Liver (tissue), 8 donors: ENCODE measurements at regions not wholly inside any gene's neighbourhood (a gene's known extent, or its start where the extent isn't known, plus 50 kb on each side); places are given as distances from the start of the nearest gene placed in this dataset.
"Not testable (repeated sequence)": the region's sequence is repeated elsewhere in the genome, so short reads cannot be mapped to it uniquely, and the experiment has no call there.

Experiments
- DNase-seq: peaks from one replicate; pipeline ENCODE4 v3.0.0-alpha.2; 2017; ENCODE audit warnings: low spot score
- H3K27ac ChIP-seq, 2 donors: one replicate each; pipeline ENCODE4 v1.7.0; 2013; ENCODE audit warnings: inconsistent platforms in 2 of 2, low read length in 2 of 2, control low read depth in 1 of 2, low read depth in 1 of 2, mild to moderate bottlenecking in 1 of 2
- H3K27me3 ChIP-seq, 4 donors: one replicate each; pipeline versions ENCODE4 v1.6.1 to v1.7.0; 2013; ENCODE audit warnings: low read length in 3 of 4, inconsistent platforms in 1 of 4, mild to moderate bottlenecking in 1 of 4, moderate library complexity in 1 of 4; ENCODE audit not compliant: control insufficient read depth in 4 of 4, insufficient read depth in 4 of 4
- H3K36me3 ChIP-seq, 4 donors: one replicate each; pipeline versions ENCODE4 v1.6.1 to v1.7.0; 2013; ENCODE audit warnings: low read length in 3 of 4, mild to moderate bottlenecking in 3 of 4, low read depth in 1 of 4, moderate library complexity in 1 of 4; ENCODE audit not compliant: control insufficient read depth in 4 of 4, insufficient read depth in 3 of 4
- H3K4me1 ChIP-seq, 4 donors: one replicate each; pipeline versions ENCODE4 v1.6.1 to v1.7.0; 2013; ENCODE audit warnings: low read length in 3 of 4, mild to moderate bottlenecking in 3 of 4, moderate library complexity in 1 of 4; ENCODE audit not compliant: control insufficient read depth in 4 of 4, insufficient read depth in 4 of 4
- H3K4me3 ChIP-seq, 3 donors: one replicate each; pipeline versions ENCODE4 v1.6.1 to v1.7.0; 2013; ENCODE audit warnings: low read length in 3 of 3, control low read depth in 1 of 3, low read depth in 1 of 3, mild to moderate bottlenecking in 1 of 3
- H3K9ac ChIP-seq, 2 donors: one replicate each; pipeline ENCODE4 v1.7.0; 2013; ENCODE audit warnings: low read length in 2 of 2, mild to moderate bottlenecking in 2 of 2, moderate library complexity in 2 of 2, control low read depth in 1 of 2, low read depth in 1 of 2
- H3K9me3 ChIP-seq, 4 donors: one replicate each; pipeline versions ENCODE4 v1.6.1 to v1.7.0; 2013; ENCODE audit warnings: low read length in 3 of 4; ENCODE audit not compliant: control insufficient read depth in 4 of 4
- EGR1 ChIP-seq, 2 donors: IDR thresholded peaks; 2 replicates each; pipeline ENCODE4 v1.6.1; 2016 to 2018; ENCODE audit warnings: antibody characterized with exemption in 2 of 2, low read depth in 2 of 2
- FOXA1 ChIP-seq: IDR thresholded peaks from 2 replicates; pipeline ENCODE4 v1.6.1; 2016; ENCODE audit warnings: antibody characterized with exemption
- FOXA2 ChIP-seq: IDR thresholded peaks from 2 replicates; pipeline ENCODE4 v1.6.1; 2016; ENCODE audit warnings: antibody characterized with exemption
- GABPA ChIP-seq, 2 donors: IDR thresholded peaks in 1 of 2; conservative IDR thresholded peaks in 1 of 2; 2 replicates each; pipeline ENCODE4 v1.6.1; 2016; ENCODE audit warnings: antibody characterized with exemption in 2 of 2, mild to moderate bottlenecking in 1 of 2, moderate library complexity in 1 of 2
- HNF4A ChIP-seq, 2 donors: conservative IDR thresholded peaks; 2 replicates each; pipeline ENCODE4 v1.6.1; 2016; ENCODE audit warnings: antibody characterized with exemption in 2 of 2, mild to moderate bottlenecking in 2 of 2
- HNF4G ChIP-seq: IDR thresholded peaks from 2 replicates; pipeline ENCODE4 v1.6.1; 2016; ENCODE audit warnings: antibody characterized with exemption
- RAD21 ChIP-seq, 2 donors: IDR thresholded peaks; 2 replicates each; pipeline ENCODE4 v1.6.1; 2016; ENCODE audit warnings: antibody characterized with exemption in 2 of 2, mild to moderate bottlenecking in 2 of 2
- RXRA ChIP-seq, 2 donors: IDR thresholded peaks; 2 replicates each; pipeline ENCODE4 v1.6.1; 2017 to 2018; ENCODE audit warnings: antibody characterized with exemption in 2 of 2, mild to moderate bottlenecking in 1 of 2
- SP1 ChIP-seq: IDR thresholded peaks from 2 replicates; pipeline ENCODE4 v1.6.1; 2018; ENCODE audit warnings: antibody characterized with exemption, mild to moderate bottlenecking
- TAF1 ChIP-seq: conservative IDR thresholded peaks from 2 replicates; pipeline ENCODE4 v1.6.1; 2016; ENCODE audit warnings: antibody characterized with exemption, mild to moderate bottlenecking
- YY1 ChIP-seq: IDR thresholded peaks from 2 replicates; pipeline ENCODE4 v1.6.1; 2016; ENCODE audit warnings: antibody characterized with exemption, mild to moderate bottlenecking
- whole genome bisulfite sequencing: extraction: QIAGEN DNeasy Blood & Tissue Kit; methylation state at CpG from one replicate; pipeline ENCODE4 v1.1.7; 2013; 5-methylcytosine and 5-hydroxymethylcytosine counted together
- TF ChIP-seq, protein P1 (sequence below): IDR thresholded peaks from 2 replicates; pipeline ENCODE4 v1.6.1; 2016; ENCODE audit warnings: antibody characterized with exemption
- TF ChIP-seq, protein P2 (sequence below): IDR thresholded peaks from 2 replicates; pipeline ENCODE4 v1.6.1; 2016; ENCODE audit warnings: antibody characterized with exemption
- TF ChIP-seq, protein P3 (sequence below): fragments of 150-350 bp; IDR thresholded peaks from 2 replicates; pipeline ENCODE4 v1.5.1; 2017; ENCODE audit warnings: improper control_type of control experiment, low read depth, low read length; ENCODE audit not compliant: missing input control
- donor health status: healthy.
- donor health status: healthy.
- donor health status: healthy.
- donor health status: healthy.
- donor health status: healthy.

DNA sequence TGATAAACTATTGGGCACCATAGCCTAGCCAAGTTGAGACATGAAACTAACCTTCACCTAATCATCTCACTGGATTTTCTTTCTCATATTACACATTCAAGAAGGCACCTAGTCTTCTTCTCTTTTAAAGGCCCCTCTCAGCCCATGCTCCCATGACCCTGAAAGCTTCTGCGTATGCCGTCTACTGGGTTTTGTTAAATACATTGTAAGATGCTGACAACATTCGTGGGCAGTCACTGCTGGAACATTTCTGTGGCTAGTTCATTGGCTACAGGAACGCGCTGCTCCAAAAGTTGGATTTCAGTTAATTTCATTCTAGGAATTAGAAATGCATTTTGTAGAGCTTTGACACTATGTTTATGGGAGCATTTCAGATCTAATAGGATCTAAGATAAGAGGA, 52.3 kb upstream of the CHD2 start:
- Histone ChIP-seq H3K4me3 (no peak overlapping the region), H3K27ac (no peak overlapping the region), H3K9me3 (no peaks in the 10 kb centered on the region), H3K36me3 (no peaks in the 10 kb centered on the region), H3K27me3 (no peaks in the 10 kb centered on the region), H3K4me1 (no peaks in the 10 kb centered on the region), H3K9ac (no peak overlapping the region)
- no peak for DNase-seq
- TF ChIP-seq RAD21 (IDR thresholded peaks at IDR 0.05): no peak
- no peak for TF ChIP-seq EGR1 (IDR thresholded peaks at IDR 0.05; ENCODE audit: low read depth in 2 of 2)
- no peak for TF ChIP-seq HNF4A (conservative IDR thresholded peaks at IDR 0.05)
- WGBS: 98% methylated on average over 5 of the region's 5 CpGs

DNA sequence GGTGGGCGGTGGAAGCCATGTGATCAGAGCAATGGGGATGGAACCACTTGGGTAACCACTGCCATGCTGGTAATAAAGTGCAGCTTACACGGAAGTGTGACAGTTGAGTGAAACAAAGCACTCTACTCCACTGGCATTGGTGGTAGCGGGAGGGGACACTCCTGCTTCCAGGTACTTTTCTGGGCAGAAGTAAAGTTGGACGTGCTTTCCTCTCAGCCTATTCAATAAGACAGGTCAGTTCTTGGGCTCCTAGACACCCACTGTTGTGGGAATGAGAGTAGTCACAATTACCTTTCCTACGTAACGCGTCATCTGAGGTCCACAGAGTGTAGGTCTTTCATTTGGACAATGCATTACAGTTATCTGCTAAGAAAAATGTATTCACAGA, 51.7 kb upstream of the CHD2 start:
- Histone ChIP-seq H3K4me1 (no peaks in the 10 kb centered on the region), H3K27me3 (no peaks in the 10 kb centered on the region), H3K9ac (no peak overlapping the region), H3K36me3 (no peaks in the 10 kb centered on the region), H3K27ac (no peak overlapping the region), H3K9me3 (no peaks in the 10 kb centered on the region), H3K4me3 (no peak overlapping the region)
- no peak for DNase-seq
- WGBS: 96% methylated on average over 7 of the region's 7 CpGs
- TF ChIP-seq SP1: no peak
- no peak for TF ChIP-seq RAD21 (IDR thresholded peaks at IDR 0.05)
- no peak for TF ChIP-seq RXRA (IDR thresholded peaks at IDR 0.05)
- TF ChIP-seq, protein P1, sequence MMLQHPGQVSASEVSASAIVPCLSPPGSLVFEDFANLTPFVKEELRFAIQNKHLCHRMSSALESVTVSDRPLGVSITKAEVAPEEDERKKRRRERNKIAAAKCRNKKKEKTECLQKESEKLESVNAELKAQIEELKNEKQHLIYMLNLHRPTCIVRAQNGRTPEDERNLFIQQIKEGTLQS: no peak
- TF ChIP-seq EGR1 (IDR thresholded peaks at IDR 0.05; ENCODE audit: low read depth in 2 of 2): no peak
- no peak for TF ChIP-seq TAF1
- no peak for TF ChIP-seq HNF4G
- TF ChIP-seq, protein P2, sequence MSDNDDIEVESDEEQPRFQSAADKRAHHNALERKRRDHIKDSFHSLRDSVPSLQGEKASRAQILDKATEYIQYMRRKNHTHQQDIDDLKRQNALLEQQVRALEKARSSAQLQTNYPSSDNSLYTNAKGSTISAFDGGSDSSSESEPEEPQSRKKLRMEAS: no peak
- no peak for TF ChIP-seq GABPA (IDR thresholded peaks at IDR 0.05 in 1 of 2, conservative IDR thresholded peaks at IDR 0.05 in 1 of 2)
- TF ChIP-seq, protein P3, sequence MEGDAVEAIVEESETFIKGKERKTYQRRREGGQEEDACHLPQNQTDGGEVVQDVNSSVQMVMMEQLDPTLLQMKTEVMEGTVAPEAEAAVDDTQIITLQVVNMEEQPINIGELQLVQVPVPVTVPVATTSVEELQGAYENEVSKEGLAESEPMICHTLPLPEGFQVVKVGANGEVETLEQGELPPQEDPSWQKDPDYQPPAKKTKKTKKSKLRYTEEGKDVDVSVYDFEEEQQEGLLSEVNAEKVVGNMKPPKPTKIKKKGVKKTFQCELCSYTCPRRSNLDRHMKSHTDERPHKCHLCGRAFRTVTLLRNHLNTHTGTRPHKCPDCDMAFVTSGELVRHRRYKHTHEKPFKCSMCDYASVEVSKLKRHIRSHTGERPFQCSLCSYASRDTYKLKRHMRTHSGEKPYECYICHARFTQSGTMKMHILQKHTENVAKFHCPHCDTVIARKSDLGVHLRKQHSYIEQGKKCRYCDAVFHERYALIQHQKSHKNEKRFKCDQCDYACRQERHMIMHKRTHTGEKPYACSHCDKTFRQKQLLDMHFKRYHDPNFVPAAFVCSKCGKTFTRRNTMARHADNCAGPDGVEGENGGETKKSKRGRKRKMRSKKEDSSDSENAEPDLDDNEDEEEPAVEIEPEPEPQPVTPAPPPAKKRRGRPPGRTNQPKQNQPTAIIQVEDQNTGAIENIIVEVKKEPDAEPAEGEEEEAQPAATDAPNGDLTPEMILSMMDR: no peak
- no peak for TF ChIP-seq HNF4A (conservative IDR thresholded peaks at IDR 0.05)
- TF ChIP-seq YY1: no peak
- TF ChIP-seq FOXA2: no peak
- no peak for TF ChIP-seq FOXA1

DNA sequence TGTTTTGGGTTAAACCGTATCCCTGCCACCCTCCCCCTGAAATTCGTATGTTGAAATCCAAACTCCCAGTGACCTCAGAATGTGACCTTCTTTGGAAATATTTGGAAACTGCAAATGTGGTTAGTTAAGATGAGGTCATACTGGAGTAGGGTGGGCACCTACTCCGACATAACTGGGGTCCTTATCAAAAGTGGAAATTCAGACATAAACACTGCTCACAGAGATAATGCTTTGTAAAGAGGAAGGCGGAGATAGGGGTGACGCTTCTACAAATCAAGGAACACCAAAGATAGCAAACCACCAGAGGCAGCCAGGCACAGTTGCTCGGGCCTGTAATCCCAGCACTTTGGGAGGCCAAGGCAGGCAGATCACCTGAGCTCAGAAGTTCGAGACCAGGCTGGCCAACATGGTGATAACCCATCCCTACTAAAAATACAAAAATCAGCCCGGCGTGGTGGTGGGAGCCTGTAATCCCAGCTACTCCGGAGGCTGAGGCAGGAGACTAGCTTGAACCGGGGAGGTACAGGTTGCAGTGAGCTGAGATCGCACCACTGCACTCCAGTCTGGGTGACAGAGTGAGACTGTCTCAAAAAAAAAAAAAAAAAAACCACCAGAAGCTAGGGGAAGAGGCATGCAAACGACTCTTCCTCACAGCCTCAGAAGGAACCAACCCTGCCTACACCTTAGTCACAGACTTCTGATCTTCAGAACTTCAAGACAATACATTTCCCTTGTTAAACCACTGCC, 51.1 kb upstream of the CHD2 start:
- H3K9ac ChIP-seq: no peak overlapping the region
- H3K36me3 ChIP-seq: no peaks in the 10 kb centered on the region
- no peaks in the 10 kb centered on the region for H3K27me3 ChIP-seq
- DNase-seq: no peak
- no peak overlapping the region for H3K27ac ChIP-seq
- TF ChIP-seq YY1 (no peak), RAD21 (IDR thresholded peaks at IDR 0.05) (no peak), EGR1 (IDR thresholded peaks at IDR 0.05; ENCODE audit: low read depth in 2 of 2) (no peak), TAF1 (no peak), FOXA2 (no peak), FOXA1 (no peak), GABPA (IDR thresholded peaks at IDR 0.05 in 1 of 2, conservative IDR thresholded peaks at IDR 0.05 in 1 of 2) (no peak)
- TF ChIP-seq, protein P1: no peak
- H3K9me3 ChIP-seq: no peaks in the 10 kb centered on the region
- no peaks in the 10 kb centered on the region for H3K4me1 ChIP-seq
- no peak overlapping the region for H3K4me3 ChIP-seq
- WGBS: 73% methylated on average over 13 of the region's 13 CpGs

DNA sequence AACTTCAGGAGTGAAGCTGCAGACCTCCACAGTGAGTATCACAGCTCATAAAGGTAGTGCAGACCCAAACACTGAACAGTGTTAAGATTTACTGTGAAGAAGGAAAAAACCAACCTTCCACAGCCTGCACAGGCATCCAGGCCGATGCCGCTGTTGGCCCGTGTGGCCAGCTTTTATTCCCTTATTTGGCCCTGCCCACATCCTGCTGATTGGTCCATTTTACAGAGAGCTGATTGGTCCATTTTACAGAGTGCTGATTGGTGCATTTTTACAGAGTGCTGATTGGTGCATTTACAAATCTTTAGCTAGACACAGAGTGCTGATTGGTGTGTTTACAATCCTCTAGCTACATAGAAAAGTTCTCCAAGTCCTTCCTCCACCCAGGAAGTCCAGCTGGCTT, 49.9 kb upstream of the CHD2 start:
- DNase-seq, H3K9ac ChIP-seq, H3K27me3 ChIP-seq, H3K4me3 ChIP-seq, H3K36me3 ChIP-seq, H3K27ac ChIP-seq, H3K4me1 ChIP-seq, H3K9me3 ChIP-seq: not testable (repeated sequence)
- WGBS: 93% methylated on average over 3 of the region's 3 CpGs
